Stomach (tissue), 4 donors: ENCODE measurements at regions not wholly inside any gene's neighbourhood (a gene's known extent, or its start where the extent isn't known, plus 50 kb on each side); places are given as distances from the start of the nearest gene placed in this dataset.

Source experiments
- POLR2A ChIP-seq, 4 donors: fragments of 450-650 bp; IDR thresholded peaks; one replicate each; pipeline ENCODE4 v1.6.1; 2016; ENCODE audit warnings: antibody characterized with exemption in 4 of 4, control low read depth in 2 of 4, mild to moderate bottlenecking in 1 of 4, moderate library complexity in 1 of 4
- POLR2AphosphoS5 ChIP-seq, 3 donors: sonication (generic); formaldehyde crosslinking; IDR thresholded peaks; one replicate each; pipeline ENCODE4 v1.6.1; 2016; ENCODE audit warnings: antibody characterized with exemption in 3 of 3
- TF ChIP-seq, protein P1 (sequence below), 7 experiments: fragments of 450-650 bp in 4 of 7; fragments of 200-600 bp in 3 of 7; sonication (generic) in 3 of 7; IDR thresholded peaks; one replicate each; pipeline ENCODE4 v1.5.1; 2016 to 2019; ENCODE audit warnings: antibody characterized with exemption in 7 of 7, control low read depth in 2 of 7, mild to moderate bottlenecking in 1 of 7

DNA sequence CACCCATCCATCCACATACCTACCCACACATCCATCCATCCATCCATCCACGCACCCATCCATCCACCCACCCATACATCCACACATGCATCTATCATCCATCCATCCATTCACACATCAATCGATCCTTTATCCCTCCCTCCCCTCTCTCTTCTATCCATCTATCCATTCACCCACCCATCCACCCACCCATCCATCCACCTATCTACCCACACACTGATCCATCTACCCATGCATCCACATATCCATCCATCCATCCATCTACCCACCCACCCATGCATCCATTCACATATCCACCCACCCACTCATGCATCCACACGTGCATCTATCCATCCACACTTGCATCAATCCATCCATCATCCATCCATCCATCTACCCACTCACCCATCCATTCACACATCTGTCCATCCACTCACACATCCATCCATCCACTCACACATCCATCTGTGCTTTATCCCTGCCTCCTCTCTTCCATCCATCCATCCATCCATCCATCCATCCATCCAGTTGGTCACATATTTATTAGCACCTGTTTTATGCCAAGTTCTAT, 366.1 kb downstream of the CTTN start:
- TF ChIP-seq, protein P1, sequence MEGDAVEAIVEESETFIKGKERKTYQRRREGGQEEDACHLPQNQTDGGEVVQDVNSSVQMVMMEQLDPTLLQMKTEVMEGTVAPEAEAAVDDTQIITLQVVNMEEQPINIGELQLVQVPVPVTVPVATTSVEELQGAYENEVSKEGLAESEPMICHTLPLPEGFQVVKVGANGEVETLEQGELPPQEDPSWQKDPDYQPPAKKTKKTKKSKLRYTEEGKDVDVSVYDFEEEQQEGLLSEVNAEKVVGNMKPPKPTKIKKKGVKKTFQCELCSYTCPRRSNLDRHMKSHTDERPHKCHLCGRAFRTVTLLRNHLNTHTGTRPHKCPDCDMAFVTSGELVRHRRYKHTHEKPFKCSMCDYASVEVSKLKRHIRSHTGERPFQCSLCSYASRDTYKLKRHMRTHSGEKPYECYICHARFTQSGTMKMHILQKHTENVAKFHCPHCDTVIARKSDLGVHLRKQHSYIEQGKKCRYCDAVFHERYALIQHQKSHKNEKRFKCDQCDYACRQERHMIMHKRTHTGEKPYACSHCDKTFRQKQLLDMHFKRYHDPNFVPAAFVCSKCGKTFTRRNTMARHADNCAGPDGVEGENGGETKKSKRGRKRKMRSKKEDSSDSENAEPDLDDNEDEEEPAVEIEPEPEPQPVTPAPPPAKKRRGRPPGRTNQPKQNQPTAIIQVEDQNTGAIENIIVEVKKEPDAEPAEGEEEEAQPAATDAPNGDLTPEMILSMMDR (IDR thresholded peaks at IDR 0.05) = no peak
- TF ChIP-seq POLR2A (IDR thresholded peaks at IDR 0.05) = no peak
- no peak for TF ChIP-seq POLR2AphosphoS5 (IDR thresholded peaks at IDR 0.05)
